ENCODE measurements at regions not wholly inside any gene's neighbourhood (a gene's known extent, or its start where the extent isn't known, plus 50 kb on each side); places are given as distances from the start of the nearest gene placed in this dataset.

GRCh38 chr6:125480146-125480545 lies 178.4 kb upstream of the HDDC2 start:
- no peak for DNase-seq
- Mint-ChIP-seq H3K4me1 (no peaks in the 10 kb centered on the region), H3K4me3 (no peak overlapping the region), H3K36me3 (no peaks in the 10 kb centered on the region), H3K9me3 (peaks cover 0 to 2% (median 0%) of the 10 kb centered on the region in 7 donors), H3K27ac (no peak overlapping the region), H3K27me3 (no peaks in the 10 kb centered on the region)
- H3K4me1 ChIP-seq (ENCODE audit: control insufficient read depth, insufficient read depth, low read length, poor library complexity, severe bottlenecking): no peaks in the 10 kb centered on the region
- H3K27ac ChIP-seq (ENCODE audit: insufficient read depth, low read length, poor library complexity, severe bottlenecking): no peak overlapping the region
- H3K27me3 ChIP-seq (ENCODE audit: control insufficient read depth, insufficient read depth, low read length): no peaks in the 10 kb centered on the region
- no peak overlapping the region for H3K4me3 ChIP-seq (ENCODE audit: low read depth, low read length)
- no peaks in the 10 kb centered on the region for H3K36me3 ChIP-seq (ENCODE audit: control insufficient read depth, insufficient read depth, low read length)
- no peak for ATAC-seq (ENCODE audit: low read depth in 2 of 2)
- no peaks in the 10 kb centered on the region for H3K9me3 ChIP-seq (ENCODE audit: control insufficient read depth in 2 of 2, low read length in 2 of 2)

- no peak overlapping the region for H3K4me3 Mint-ChIP-seq
- no peak overlapping the region for H3K27ac Mint-ChIP-seq
- peaks cover 0 to 2% (median 0%) of the 10 kb centered on the region in 7 donors for H3K9me3 Mint-ChIP-seq
- no peaks in the 10 kb centered on the region for H3K4me1 Mint-ChIP-seq
- Histone ChIP-seq H3K27ac (ENCODE audit: insufficient read depth, low read length, poor library complexity, severe bottlenecking) (no peak overlapping the region), H3K4me1 (ENCODE audit: control insufficient read depth, insufficient read depth, low read length, poor library complexity, severe bottlenecking) (no peaks in the 10 kb centered on the region), H3K36me3 (ENCODE audit: control insufficient read depth, insufficient read depth, low read length) (no peaks in the 10 kb centered on the region), H3K27me3 (ENCODE audit: control insufficient read depth, insufficient read depth, low read length) (no peaks in the 10 kb centered on the region), H3K4me3 (ENCODE audit: low read depth, low read length) (no peak overlapping the region), H3K9me3 (ENCODE audit: control insufficient read depth in 2 of 2, low read length in 2 of 2) (no peaks in the 10 kb centered on the region)
- no peaks in the 10 kb centered on the region for H3K36me3 Mint-ChIP-seq
- no peak for ATAC-seq (ENCODE audit: low read depth in 2 of 2)
- DNase-seq: no peak
- H3K27me3 Mint-ChIP-seq: no peaks in the 10 kb centered on the region
These were observed 178.8 kb upstream of the HDDC2 start for GRCh38 chr6:125480571-125480970.

GRCh38 chr6:125481056-125481455 lies 179.3 kb upstream of the HDDC2 start:
- ATAC-seq (ENCODE audit: low read depth in 2 of 2) (no peak), DNase-seq (no peak)
- H3K36me3 ChIP-seq (ENCODE audit: control insufficient read depth, insufficient read depth, low read length): no peaks in the 10 kb centered on the region
- H3K27ac ChIP-seq (ENCODE audit: insufficient read depth, low read length, poor library complexity, severe bottlenecking): no peak overlapping the region
- no peaks in the 10 kb centered on the region for H3K4me1 ChIP-seq (ENCODE audit: control insufficient read depth, insufficient read depth, low read length, poor library complexity, severe bottlenecking)
- no peak overlapping the region for H3K4me3 Mint-ChIP-seq
- no peaks in the 10 kb centered on the region for H3K4me1 Mint-ChIP-seq
- H3K27ac Mint-ChIP-seq: no peak overlapping the region
- peaks cover 0 to 2% (median 0%) of the 10 kb centered on the region in 7 donors for H3K9me3 Mint-ChIP-seq
- H3K27me3 Mint-ChIP-seq: no peaks in the 10 kb centered on the region
- H3K9me3 ChIP-seq (ENCODE audit: control insufficient read depth in 2 of 2, low read length in 2 of 2): no peaks in the 10 kb centered on the region
- H3K4me3 ChIP-seq (ENCODE audit: low read depth, low read length): no peak overlapping the region
- H3K27me3 ChIP-seq (ENCODE audit: control insufficient read depth, insufficient read depth, low read length): no peaks in the 10 kb centered on the region
- H3K36me3 Mint-ChIP-seq: no peaks in the 10 kb centered on the region

- Histone ChIP-seq H3K9me3 (ENCODE audit: control insufficient read depth in 2 of 2, low read length in 2 of 2) (no peaks in the 10 kb centered on the region), H3K27ac (ENCODE audit: insufficient read depth, low read length, poor library complexity, severe bottlenecking) (no peak overlapping the region), H3K27me3 (ENCODE audit: control insufficient read depth, insufficient read depth, low read length) (no peaks in the 10 kb centered on the region), H3K36me3 (ENCODE audit: control insufficient read depth, insufficient read depth, low read length) (no peaks in the 10 kb centered on the region), H3K4me1 (ENCODE audit: control insufficient read depth, insufficient read depth, low read length, poor library complexity, severe bottlenecking) (no peaks in the 10 kb centered on the region), H3K4me3 (ENCODE audit: low read depth, low read length) (no peak overlapping the region)
- peaks cover 0 to 2% (median 0%) of the 10 kb centered on the region in 7 donors for H3K9me3 Mint-ChIP-seq
- H3K36me3 Mint-ChIP-seq: no peaks in the 10 kb centered on the region
- no peak for ATAC-seq (ENCODE audit: low read depth in 2 of 2)
- H3K4me3 Mint-ChIP-seq: no peak overlapping the region
- H3K4me1 Mint-ChIP-seq: no peaks in the 10 kb centered on the region
- no peak for DNase-seq
- H3K27ac Mint-ChIP-seq: no peak overlapping the region
- no peaks in the 10 kb centered on the region for H3K27me3 Mint-ChIP-seq
These were observed 184.0 kb upstream of the HDDC2 start for GRCh38 chr6:125485757-125486156.

- Mint-ChIP-seq H3K4me1 (no peaks in the 10 kb centered on the region), H3K27ac (no peak overlapping the region), H3K27me3 (no peaks in the 10 kb centered on the region), H3K4me3 (no peak overlapping the region), H3K36me3 (no peaks in the 10 kb centered on the region), H3K9me3 (peaks cover 0 to 2% (median 0%) of the 10 kb centered on the region in 7 donors)
- Histone ChIP-seq H3K4me3 (ENCODE audit: low read depth, low read length) (no peak overlapping the region), H3K27ac (ENCODE audit: insufficient read depth, low read length, poor library complexity, severe bottlenecking) (no peak overlapping the region), H3K36me3 (ENCODE audit: control insufficient read depth, insufficient read depth, low read length) (no peaks in the 10 kb centered on the region), H3K4me1 (ENCODE audit: control insufficient read depth, insufficient read depth, low read length, poor library complexity, severe bottlenecking) (no peaks in the 10 kb centered on the region), H3K9me3 (ENCODE audit: control insufficient read depth in 2 of 2, low read length in 2 of 2) (no peaks in the 10 kb centered on the region), H3K27me3 (ENCODE audit: control insufficient read depth, insufficient read depth, low read length) (no peaks in the 10 kb centered on the region)
- ATAC-seq (ENCODE audit: low read depth in 2 of 2) (no peak), DNase-seq (no peak)
These were observed 185.1 kb upstream of the HDDC2 start for GRCh38 chr6:125486881-125487280.

- Histone ChIP-seq H3K27ac (ENCODE audit: insufficient read depth, low read length, poor library complexity, severe bottlenecking) (no peak overlapping the region), H3K27me3 (ENCODE audit: control insufficient read depth, insufficient read depth, low read length) (no peaks in the 10 kb centered on the region), H3K36me3 (ENCODE audit: control insufficient read depth, insufficient read depth, low read length) (no peaks in the 10 kb centered on the region), H3K9me3 (ENCODE audit: control insufficient read depth in 2 of 2, low read length in 2 of 2) (no peaks in the 10 kb centered on the region), H3K4me1 (ENCODE audit: control insufficient read depth, insufficient read depth, low read length, poor library complexity, severe bottlenecking) (no peaks in the 10 kb centered on the region), H3K4me3 (ENCODE audit: low read depth, low read length) (no peak overlapping the region)
- H3K9me3 Mint-ChIP-seq: peaks cover 0 to 2% (median 0%) of the 10 kb centered on the region in 7 donors
- H3K36me3 Mint-ChIP-seq: no peaks in the 10 kb centered on the region
- H3K27ac Mint-ChIP-seq: no peak overlapping the region
- DNase-seq (no peak), ATAC-seq (ENCODE audit: low read depth in 2 of 2) (no peak)
- no peaks in the 10 kb centered on the region for H3K4me1 Mint-ChIP-seq
- H3K4me3 Mint-ChIP-seq: no peak overlapping the region
- H3K27me3 Mint-ChIP-seq: peaks cover 4% of the 10 kb centered on the region
These were observed 188.0 kb upstream of the HDDC2 start for GRCh38 chr6:125489579-125490285.

GRCh38 chr6:125491860-125492618 lies 190.3 kb upstream of the HDDC2 start:
- Mint-ChIP-seq H3K27me3 (peaks cover 4% of the 10 kb centered on the region), H3K36me3 (no peaks in the 10 kb centered on the region), H3K9me3 (peaks cover 0 to 1% (median 0%) of the 10 kb centered on the region in 7 donors), H3K4me3 (no peak overlapping the region), H3K4me1 (no peaks in the 10 kb centered on the region), H3K27ac (no peak overlapping the region)
- H3K36me3 ChIP-seq (ENCODE audit: control insufficient read depth, insufficient read depth, low read length): no peaks in the 10 kb centered on the region
- no peaks in the 10 kb centered on the region for H3K27me3 ChIP-seq (ENCODE audit: control insufficient read depth, insufficient read depth, low read length)
- H3K4me3 ChIP-seq (ENCODE audit: low read depth, low read length): no peak overlapping the region
- ATAC-seq (ENCODE audit: low read depth in 2 of 2): no peak
- no peaks in the 10 kb centered on the region for H3K9me3 ChIP-seq (ENCODE audit: control insufficient read depth in 2 of 2, low read length in 2 of 2)
- H3K27ac ChIP-seq (ENCODE audit: insufficient read depth, low read length, poor library complexity, severe bottlenecking): no peak overlapping the region
- DNase-seq: no peak
- H3K4me1 ChIP-seq (ENCODE audit: control insufficient read depth, insufficient read depth, low read length, poor library complexity, severe bottlenecking): no peaks in the 10 kb centered on the region

- Histone ChIP-seq H3K27ac (ENCODE audit: insufficient read depth, low read length, poor library complexity, severe bottlenecking) (no peak overlapping the region), H3K4me1 (ENCODE audit: control insufficient read depth, insufficient read depth, low read length, poor library complexity, severe bottlenecking) (no peaks in the 10 kb centered on the region), H3K36me3 (ENCODE audit: control insufficient read depth, insufficient read depth, low read length) (no peaks in the 10 kb centered on the region), H3K9me3 (ENCODE audit: control insufficient read depth in 2 of 2, low read length in 2 of 2) (no peaks in the 10 kb centered on the region), H3K27me3 (ENCODE audit: control insufficient read depth, insufficient read depth, low read length) (no peaks in the 10 kb centered on the region), H3K4me3 (ENCODE audit: low read depth, low read length) (no peak overlapping the region)
- Mint-ChIP-seq H3K9me3 (peaks cover 0 to 2% (median 0%) of the 10 kb centered on the region in 7 donors), H3K4me1 (no peaks in the 10 kb centered on the region), H3K27me3 (peaks cover 2% of the 10 kb centered on the region), H3K4me3 (no peak overlapping the region), H3K36me3 (no peaks in the 10 kb centered on the region), H3K27ac (no peak overlapping the region)
- no peak for DNase-seq
- ATAC-seq (ENCODE audit: low read depth in 2 of 2): no peak
These were observed 196.8 kb upstream of the HDDC2 start for GRCh38 chr6:125498606-125499005.

All from CD4-positive, CD25-positive, alpha-beta regulatory T cell (primary cell).